Thyroid gland (tissue), 4 donors: ENCODE measurements at regions not wholly inside any gene's neighbourhood (a gene's known extent, or its start where the extent isn't known, plus 50 kb on each side); places are given as distances from the start of the nearest gene placed in this dataset.

Experiments
- POLR2A ChIP-seq, 2 donors: fragments of 450-650 bp; IDR thresholded peaks; one replicate each; pipeline ENCODE4 v1.6.1; 2017; ENCODE audit warnings: antibody characterized with exemption in 2 of 2, mild to moderate bottlenecking in 2 of 2, moderate library complexity in 1 of 2
- TF ChIP-seq, protein P1 (sequence below), 6 experiments: fragments of 200-600 bp in 3 of 6; fragments of 450-650 bp in 3 of 6; sonication (generic) in 3 of 6; IDR thresholded peaks; one replicate each; pipeline ENCODE4 v1.5.1; 2016 to 2019; ENCODE audit warnings: antibody characterized with exemption in 6 of 6, mild to moderate bottlenecking in 2 of 6, inconsistent platforms in 1 of 6, moderate library complexity in 1 of 6

DNA sequence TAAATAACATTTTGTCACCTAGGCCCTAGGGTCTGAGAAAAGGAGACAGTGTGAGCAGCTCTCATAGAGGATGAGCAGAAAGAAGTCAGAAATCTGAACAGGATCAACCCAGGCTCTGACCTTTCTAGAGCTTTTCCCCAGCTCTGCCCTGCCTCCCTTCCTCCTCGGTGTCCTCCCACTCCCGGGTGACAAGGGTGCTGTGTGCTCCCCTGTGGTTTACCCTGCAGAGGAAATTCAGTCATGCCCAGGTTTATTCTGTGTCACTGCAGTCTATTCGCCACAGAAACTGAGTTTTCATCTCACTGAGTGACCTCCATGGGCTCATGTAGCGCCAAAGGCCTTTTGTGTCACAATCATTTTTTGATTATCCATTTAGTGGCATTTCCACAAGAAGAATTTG, 76.6 kb downstream of the IL12A start:
- TF ChIP-seq, protein P1, sequence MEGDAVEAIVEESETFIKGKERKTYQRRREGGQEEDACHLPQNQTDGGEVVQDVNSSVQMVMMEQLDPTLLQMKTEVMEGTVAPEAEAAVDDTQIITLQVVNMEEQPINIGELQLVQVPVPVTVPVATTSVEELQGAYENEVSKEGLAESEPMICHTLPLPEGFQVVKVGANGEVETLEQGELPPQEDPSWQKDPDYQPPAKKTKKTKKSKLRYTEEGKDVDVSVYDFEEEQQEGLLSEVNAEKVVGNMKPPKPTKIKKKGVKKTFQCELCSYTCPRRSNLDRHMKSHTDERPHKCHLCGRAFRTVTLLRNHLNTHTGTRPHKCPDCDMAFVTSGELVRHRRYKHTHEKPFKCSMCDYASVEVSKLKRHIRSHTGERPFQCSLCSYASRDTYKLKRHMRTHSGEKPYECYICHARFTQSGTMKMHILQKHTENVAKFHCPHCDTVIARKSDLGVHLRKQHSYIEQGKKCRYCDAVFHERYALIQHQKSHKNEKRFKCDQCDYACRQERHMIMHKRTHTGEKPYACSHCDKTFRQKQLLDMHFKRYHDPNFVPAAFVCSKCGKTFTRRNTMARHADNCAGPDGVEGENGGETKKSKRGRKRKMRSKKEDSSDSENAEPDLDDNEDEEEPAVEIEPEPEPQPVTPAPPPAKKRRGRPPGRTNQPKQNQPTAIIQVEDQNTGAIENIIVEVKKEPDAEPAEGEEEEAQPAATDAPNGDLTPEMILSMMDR (IDR thresholded peaks at IDR 0.05) = no peak
- TF ChIP-seq POLR2A (IDR thresholded peaks at IDR 0.05) = no peak
